PC-3 (cell line): ENCODE measurements at regions not wholly inside any gene's neighbourhood (a gene's known extent, or its start where the extent isn't known, plus 50 kb on each side); places are given as distances from the start of the nearest gene placed in this dataset.

Experiments
- EZH2 ChIP-seq: fragments of 300-600 bp; sonication (generic); IDR thresholded peaks from one replicate; pipeline ENCODE4 v1.6.1; 2017; ENCODE audit warnings: antibody characterized with exemption, mild to moderate bottlenecking, low read length; ENCODE audit not compliant: unreplicated experiment
- EZH2phosphoT487 ChIP-seq: fragments of 300-600 bp; sonication (generic); IDR thresholded peaks from 2 replicates; pipeline ENCODE4 v1.6.1; 2018; ENCODE audit warnings: mild to moderate bottlenecking, antibody characterized with exemption, low read length, borderline replicate concordance
- TF ChIP-seq, protein P1 (sequence below): fragments of 300-600 bp; sonication (generic); conservative IDR thresholded peaks from 2 replicates; pipeline ENCODE4 v1.5.1; 2017; ENCODE audit warnings: antibody characterized with exemption, low read depth, mild to moderate bottlenecking, low read length

GRCh38 chr6:62914530-62914929 lies 296.7 kb upstream of the FKBP1C start:
- TF ChIP-seq, protein P1, sequence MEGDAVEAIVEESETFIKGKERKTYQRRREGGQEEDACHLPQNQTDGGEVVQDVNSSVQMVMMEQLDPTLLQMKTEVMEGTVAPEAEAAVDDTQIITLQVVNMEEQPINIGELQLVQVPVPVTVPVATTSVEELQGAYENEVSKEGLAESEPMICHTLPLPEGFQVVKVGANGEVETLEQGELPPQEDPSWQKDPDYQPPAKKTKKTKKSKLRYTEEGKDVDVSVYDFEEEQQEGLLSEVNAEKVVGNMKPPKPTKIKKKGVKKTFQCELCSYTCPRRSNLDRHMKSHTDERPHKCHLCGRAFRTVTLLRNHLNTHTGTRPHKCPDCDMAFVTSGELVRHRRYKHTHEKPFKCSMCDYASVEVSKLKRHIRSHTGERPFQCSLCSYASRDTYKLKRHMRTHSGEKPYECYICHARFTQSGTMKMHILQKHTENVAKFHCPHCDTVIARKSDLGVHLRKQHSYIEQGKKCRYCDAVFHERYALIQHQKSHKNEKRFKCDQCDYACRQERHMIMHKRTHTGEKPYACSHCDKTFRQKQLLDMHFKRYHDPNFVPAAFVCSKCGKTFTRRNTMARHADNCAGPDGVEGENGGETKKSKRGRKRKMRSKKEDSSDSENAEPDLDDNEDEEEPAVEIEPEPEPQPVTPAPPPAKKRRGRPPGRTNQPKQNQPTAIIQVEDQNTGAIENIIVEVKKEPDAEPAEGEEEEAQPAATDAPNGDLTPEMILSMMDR, result no peak
- no peak for TF ChIP-seq EZH2
- no peak for TF ChIP-seq EZH2phosphoT487
